ENCODE measurements at regions not wholly inside any gene's neighbourhood (a gene's known extent, or its start where the extent isn't known, plus 50 kb on each side); places are given as distances from the start of the nearest gene placed in this dataset.

- no peak for TF ChIP-seq CTCF (IDR thresholded peaks at IDR 0.05)
- TF ChIP-seq POLR2A (IDR thresholded peaks at IDR 0.05), result no peak
Measured at GRCh38 chr1:218829097-218829496, 344.6 kb upstream of the LYPLAL1 start.

All from esophagus squamous epithelium (tissue), 4 donors.